ENCODE measurements at regions not wholly inside any gene's neighbourhood (a gene's known extent, or its start where the extent isn't known, plus 50 kb on each side); places are given as distances from the start of the nearest gene placed in this dataset.

DNA sequence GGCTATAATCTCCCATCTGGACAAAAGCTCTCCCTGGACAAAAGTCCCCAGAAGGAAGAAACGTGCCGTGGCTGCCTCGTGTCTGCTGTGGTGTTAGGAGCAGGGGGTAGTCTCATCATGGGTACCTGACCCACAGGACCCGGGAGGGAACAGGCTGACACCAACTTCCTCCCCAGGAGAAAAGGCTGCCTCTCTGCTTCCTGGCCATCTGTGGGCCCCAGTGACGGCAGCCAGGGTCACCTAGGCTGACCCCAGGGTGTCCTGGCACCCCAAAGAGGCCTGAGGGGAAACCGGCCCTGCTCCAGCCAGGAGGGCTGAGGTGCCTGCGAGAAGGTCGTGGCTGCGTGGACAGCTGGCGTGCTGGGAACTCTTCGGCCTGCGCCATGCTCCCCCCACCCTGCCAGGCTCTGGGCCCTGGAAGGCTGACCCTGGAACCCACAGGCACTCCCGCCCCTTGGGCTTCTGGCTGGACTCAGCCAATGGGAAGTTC is 133.9 kb downstream of the RFLNA start:
- no peak for DNase-seq (ENCODE audit: low spot score)

DNA sequence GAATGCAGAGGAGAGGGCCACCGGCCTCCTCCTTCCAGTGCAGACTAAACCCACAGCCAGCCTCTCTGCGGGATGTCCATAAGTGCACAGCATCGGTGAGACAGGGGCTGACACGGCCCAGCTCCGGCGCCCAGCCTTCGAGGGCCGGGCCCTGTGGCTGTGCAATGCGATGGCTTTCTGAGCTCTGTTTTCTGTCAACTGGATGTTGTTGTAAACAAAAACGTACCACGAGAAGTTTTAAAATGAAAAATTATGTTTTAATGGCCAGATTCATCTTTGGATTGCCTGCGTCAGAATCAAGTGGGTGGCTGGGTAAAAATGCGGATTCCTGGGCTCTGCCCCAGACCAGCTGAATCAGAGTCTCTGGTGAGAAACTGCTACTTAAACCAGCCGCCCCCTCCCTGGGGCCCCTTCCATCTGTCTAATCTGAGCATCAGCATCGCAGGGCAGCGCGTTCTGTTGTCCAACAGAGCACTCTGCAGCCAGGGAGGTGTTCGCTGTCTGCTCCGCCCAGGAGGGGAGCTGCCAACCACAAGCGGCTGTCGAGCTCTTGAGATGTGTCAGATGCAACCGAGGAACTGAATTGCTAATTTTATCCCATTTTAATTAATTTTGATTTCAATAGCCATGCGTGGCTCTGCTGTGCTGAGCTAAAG is 133.4 kb downstream of the RFLNA start:
- DNase-seq (ENCODE audit: low spot score), result peak; percentile 56

DNA sequence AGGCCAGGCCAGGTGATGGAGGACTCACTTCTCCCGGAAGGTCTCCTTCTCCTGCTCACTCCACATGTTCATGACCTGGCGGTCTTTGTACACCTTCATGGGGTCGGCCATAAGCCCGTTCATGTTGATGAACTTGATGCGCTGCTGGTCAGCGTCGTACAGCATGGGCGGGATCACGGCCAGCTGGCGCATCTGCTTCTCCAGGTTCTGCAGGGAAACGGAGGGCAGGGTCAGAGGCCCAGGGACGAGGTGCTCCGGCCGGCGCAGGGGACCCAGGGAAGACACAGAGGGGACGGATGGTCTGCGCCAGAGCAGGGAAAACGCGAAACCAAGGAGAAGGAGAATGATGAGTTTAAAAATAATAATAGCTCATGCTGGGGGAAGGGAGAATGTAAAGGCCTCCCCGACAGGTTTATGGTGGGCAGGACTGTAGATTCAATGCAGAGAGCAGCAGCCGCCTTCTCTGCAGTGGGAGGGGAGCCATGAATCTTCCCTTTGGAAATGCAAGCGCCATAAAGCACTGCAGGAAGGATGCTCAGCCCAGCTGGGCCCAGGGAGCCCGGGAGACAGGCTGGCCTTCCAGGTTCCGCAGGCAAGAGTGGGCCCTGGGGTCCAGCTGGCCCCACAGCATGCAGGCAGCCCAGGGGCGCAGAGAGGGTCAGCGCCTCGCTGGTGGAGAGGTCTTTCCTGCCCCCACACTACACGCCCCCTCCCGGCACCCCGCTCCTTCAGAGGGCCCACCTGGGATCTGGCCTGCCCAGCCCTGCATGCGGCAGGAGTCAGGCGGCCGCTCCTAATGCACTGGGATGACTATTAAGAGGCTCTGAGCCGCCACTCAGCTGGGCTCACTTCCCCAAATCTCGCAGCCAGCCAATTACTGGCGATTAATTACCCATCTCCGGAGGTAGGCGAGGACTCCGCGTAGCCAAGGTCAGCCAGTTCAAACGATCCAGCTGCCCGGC is 132.0 kb downstream of the RFLNA start:
- no peak for DNase-seq (ENCODE audit: low spot score)

DNA sequence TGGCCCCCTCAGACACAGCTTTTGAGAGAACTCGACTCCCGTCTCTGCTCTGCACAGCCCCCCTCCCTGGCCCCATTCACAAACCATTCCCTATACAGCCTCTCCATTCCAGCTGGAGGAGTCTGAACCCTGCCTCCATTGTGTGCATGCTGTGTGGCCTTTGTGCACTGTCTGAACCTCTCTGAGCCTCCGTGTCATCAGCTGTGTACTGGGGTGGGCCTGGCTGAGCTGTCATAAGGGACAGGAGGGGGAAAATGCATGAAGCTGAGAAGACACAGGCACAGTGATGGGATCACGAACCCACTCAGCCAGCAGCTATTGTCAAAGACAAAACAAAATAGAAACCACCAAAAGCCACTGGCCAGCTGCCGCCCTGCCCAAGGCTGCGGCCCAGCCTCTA is 130.8 kb downstream of the RFLNA start:
- DNase-seq (ENCODE audit: low spot score), result no peak

DNA sequence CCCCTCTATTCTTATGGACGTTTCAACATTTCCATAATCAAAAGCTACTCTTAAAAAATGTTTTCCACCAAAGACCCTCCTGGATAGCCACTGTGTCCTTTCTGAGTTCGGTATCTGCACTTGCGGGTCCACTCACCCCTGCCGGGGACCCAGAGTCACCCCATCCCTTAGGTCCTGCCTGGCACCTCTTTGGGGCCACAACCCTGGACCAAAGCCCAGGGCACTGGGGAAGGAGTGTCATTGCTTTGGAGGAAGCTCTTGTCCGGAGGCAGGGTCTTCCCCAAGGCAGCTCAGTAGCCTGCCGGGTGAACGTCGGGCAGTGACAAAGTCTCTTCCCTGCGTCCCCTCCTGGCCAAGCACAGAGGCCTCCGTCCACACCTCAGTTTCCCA is 129.6 kb downstream of the RFLNA start:
- DNase-seq (ENCODE audit: low spot score), result no peak

DNA sequence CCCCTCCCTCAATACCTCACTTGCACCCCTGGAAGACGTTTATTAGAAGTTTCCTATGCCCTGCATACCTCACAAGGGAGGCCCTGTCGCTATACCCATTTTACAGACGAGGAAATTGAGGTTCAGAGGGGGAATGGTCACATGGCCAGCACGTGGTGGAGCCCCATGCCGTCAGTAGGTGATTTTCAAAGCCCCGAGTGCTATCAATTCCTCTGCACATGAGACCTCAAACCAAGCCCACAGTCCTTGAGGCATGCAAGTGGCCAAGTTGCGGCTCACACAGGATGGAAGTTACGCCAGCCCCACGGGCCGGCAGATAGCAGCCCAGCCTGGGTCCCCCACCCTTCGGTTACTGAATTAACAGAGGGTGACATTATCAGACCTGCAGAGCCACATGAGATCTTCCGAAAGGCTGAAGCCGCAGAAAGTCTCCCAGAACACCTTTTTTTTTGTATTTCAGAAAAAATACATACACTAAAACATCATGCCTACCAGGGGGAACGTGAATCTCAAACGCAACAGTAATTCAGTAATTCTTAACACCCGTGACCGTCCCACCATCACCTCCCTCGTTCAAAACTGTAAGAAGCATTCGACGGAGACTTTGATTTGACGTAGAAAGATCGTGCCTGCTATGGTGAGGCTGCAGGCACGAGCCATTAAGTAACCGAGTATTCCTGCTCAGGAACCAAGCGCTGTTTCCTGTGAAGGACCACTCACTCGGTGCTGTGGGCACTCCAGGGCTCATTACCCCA is 129.0 kb downstream of the RFLNA start:
- DNase-seq (ENCODE audit: low spot score), result no peak

DNA sequence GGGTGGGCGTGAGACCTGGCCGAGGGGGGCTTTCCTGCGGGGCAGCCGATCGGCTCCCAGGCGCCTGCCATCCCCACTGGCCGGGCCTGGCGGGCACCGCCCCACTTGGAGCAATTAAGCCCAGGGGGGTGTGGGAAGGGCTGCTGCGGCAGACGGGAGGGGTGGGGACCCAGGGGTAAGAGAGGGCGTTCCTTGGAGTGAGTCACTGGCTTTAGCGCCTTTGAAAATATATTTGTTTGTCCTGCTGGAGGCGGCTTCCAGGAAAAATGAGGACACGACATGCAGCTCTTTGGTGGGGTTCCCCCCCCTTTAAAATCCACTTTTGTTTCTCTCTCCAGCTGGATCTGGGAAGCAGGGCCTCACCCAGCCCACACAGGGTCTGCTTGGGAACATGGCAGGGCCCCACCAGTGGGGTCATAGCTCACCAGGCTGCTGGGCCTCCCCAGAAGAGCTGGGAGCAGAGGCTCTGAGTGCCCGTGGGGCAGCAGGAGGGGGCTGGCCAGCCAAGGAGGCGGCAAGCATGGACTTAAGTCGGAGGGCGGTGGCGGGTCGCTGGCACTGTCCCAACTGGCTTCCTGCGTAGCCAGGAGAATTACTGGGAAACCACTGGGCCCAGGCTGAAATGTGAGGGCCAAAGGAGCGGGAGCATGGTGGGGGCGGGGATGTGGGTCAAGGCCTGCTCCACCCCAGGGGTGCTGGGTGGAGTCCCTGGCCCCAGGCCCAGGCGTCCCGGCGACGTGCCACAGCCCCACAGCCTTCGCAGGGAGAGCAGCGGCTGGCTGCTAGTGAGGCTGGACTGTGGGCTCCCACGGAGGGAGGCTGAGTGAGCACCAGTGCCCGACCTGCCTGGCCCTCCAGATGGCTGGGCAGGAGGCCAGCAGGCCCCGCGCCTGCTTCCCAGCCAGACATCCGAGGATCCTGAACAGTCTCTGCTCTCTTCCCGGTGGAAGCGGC is 128.0 kb downstream of the RFLNA start:
- DNase-seq (ENCODE audit: low spot score), result peak; percentile 96

DNA sequence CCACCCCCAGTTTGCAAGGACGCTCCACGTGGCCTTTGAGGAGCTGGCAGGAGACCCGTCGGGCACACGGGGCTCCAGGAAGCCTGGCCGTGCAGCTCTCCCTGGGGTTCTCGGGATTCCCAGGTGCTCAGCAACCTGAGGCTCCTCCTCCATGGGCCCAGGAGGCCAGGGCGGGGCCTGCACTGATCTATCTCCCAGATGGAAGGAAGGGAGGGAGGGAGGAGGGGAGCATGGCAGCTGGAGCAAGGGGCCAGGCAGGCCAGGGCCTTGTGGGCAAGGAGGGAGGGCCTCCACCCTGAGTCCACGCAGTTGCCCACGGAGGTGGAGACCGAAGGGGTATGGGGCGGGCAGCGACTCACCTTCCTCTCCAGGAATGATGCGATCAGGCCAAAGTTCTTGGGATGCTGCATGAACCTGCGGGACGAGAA is 127.3 kb downstream of the RFLNA start:
- peak; percentile 24 for DNase-seq (ENCODE audit: low spot score)

DNA sequence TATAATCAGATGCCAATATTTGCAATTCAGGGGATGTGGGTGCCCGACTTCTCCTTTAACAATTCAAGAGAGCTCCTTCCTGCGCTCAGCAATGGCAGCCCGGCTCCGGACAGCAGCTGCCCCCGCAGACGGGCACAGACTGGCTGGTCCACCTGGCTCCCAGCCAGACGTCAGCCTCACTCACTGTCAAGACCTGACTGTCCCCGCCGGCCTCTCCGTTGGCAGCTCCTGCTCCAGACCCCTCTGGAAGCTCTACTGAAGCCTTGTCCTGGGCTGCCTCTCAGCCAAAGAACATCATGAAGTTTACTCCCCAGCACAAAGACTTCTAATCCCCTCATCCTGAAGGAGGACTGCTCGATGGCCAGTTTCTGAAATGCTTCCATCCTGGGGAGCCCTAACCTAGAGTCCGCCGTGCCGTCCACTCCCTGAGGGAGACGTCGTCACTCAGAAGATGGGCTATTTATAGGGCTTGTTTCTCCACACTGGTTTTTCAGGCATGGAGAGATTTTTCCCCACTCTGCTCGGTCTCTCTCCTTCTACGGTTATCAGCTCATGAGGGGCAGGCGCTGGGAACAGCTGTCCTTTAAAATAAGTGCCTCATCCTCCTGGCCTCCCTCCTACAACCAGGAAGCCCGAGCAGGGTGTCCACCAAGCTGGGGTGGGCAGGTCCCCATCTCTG is 126.2 kb downstream of the RFLNA start:
- no peak for DNase-seq (ENCODE audit: low spot score)

DNA sequence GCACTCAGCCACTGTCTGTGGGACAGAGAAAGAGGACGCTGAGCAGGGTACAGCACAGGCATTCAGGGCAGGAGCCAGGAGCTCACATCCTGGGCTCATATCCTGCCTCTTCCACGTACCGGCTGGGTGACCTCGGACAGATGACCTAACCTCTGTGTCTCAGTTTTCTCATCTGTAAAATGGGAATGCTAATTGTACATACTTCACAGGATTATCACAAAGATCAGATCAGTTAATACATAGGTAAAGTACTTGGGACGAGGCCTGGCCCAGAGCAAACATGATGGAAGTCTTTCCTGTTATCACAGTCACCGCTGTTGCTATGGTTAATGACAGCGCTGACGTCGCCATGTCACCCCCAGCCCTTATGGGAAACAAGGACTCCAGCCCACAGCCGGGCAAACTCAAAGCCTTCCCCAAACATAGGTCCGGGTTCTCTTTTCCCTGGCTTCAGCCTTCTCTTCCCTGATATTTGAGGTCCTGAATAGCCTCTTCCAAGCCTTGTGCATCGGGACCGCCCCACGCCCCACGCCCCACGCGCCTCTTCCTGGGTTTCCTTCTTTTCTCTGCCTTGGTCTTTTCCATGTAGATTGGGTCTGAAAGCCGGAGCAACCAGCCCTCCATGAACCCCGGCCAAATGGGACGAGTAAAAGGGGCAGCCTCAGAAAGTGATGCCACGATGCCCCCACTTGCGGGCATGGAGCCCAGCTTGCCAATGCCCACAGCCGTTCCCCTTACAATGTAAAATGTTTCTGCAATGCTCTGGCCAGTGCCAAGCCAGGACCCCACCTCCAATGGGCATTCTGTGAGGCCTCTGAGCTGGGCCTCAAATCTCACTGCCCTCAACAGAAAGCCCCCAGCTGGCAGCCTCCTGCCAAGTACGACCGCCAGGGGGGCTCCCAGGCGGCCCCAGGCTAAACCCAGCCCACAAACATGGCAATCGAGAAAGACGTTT is 125.4 kb downstream of the RFLNA start:
- no peak for DNase-seq (ENCODE audit: low spot score)

DNA sequence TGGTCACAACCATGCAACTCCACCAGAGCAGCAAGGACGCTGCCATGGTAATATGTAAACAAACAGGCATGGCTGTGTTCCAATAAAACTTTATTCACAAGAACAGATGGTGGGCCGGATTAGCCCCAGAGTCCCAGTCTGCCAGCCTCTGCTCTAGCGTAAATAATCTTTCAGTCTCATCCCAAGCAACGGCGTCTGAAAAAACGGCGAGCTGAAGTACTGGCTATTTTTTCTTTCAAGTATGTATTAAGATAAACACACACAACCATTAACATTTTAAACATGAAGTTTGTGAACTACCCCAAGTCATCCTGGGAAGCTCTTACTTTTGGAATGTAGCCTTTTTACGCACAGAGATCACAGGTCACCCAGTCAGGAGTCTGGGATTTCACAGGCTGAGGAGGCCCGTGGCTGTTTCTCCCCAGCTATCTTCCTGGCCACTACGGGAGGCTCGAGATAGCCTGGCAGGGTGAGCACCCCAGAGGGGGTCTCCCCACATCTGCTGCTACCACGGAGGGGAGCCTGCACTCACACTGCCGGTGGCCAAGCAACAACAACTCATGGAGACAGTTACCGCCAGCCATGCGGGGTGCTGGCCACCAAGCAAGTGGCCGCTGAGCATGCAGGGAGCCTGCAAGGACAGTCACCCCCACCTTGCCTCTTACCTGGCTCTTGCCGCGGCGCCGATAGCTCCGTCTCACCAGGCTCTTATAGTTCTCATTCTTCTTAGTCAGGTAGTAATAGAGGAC is 124.6 kb downstream of the RFLNA start:
- no peak for DNase-seq (ENCODE audit: low spot score)

DNA sequence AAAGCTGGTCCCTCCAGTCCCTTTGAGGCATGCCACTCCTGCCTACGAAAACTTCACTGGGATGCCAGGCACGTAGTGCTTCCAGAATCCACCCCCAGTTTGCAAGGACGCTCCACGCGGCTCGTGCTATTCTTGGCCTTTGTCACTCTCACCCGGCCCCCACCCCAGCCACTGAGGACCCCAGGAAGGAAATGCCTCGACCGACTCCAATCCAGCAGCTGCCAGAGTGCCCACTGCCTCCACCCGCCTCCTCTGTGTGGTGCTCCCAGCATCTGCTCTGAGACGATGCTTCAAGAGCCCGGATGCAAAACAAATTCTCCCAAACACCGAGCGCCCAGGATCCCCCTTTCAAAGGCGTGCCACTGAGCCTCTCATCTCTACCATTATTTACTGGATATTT is 123.9 kb downstream of the RFLNA start:
- DNase-seq (ENCODE audit: low spot score), result no peak

DNA sequence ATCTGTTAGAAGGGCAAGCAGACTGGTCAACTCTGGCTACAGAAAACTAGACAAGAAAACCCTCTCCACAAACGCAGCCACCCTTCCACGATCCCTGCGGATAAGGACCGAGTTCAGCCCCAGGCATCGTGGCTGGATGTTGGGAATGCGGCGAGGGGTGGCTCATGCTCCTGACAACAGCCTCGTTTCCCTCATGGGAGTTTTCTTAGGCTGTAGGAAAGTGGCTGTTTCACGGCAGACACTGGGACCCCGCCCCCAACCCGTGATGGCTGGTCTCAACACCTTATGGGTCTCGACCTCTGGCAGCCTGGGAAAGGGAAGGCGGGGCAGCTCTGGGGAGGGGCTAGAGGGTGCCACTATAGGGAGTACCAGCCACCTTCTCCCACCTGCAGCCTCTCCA is 123.3 kb downstream of the RFLNA start:
- no peak for DNase-seq (ENCODE audit: low spot score)

DNA sequence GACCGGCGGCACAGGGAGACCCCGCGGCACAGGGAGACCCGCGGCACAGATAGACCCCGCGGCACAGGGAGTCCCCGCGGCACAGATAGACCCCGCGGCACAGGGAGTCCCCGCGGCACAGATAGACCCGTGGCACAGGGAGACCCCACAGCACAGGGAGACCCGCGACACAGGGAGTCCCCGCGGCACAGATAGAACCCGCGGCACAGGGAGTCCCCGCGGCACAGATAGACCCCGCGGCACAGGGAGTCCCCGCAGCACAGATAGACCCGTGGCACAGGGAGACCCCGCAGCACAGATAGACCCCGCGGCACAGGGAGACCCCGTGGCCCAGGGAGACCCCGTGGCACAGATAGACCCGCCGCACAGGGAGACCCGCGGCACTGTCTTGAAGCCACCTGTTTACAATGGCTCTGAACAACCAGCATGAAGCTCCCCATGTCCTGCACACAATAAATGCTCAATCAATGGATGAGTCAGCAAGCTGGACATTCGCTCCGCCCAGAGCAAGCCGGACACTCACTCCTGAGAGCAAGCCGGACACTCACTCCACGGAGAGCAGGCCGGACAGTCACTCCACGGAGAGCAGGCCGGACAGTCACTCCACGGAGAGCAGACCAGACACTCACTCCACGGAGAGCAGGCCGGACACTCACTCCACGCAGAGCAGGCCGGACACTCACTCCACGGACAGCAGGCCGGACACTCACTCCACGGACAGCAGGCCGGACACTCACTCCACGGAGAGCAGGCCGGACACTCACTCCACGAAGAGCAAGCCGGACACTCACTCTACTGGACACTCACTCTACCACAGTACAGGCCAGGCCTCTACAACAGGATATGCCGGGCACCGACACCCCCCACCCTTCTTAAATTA is 121.9 kb downstream of the RFLNA start:
- DNase-seq (ENCODE audit: low spot score), result no peak

DNA sequence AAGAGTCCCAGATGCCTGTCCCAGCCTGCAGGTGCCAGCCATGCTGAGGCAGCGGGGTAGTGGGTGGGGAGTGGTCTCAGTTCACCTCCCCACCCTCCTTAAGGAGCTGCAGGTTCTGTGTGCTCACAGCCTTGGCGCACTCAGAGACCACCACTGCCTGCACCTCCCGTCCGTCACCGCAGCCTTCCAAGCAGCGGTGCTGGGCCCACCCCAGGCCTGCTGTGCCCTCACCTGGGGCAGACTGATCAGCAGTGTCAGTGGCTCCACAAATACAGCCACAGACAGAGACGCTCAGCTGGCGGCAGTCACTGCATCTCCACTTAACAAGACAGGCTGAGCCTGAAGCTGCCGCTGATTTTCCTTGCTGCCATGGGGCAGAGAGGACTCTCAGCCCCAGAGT is 120.2 kb downstream of the RFLNA start:
- no peak for DNase-seq (ENCODE audit: low spot score)

DNA sequence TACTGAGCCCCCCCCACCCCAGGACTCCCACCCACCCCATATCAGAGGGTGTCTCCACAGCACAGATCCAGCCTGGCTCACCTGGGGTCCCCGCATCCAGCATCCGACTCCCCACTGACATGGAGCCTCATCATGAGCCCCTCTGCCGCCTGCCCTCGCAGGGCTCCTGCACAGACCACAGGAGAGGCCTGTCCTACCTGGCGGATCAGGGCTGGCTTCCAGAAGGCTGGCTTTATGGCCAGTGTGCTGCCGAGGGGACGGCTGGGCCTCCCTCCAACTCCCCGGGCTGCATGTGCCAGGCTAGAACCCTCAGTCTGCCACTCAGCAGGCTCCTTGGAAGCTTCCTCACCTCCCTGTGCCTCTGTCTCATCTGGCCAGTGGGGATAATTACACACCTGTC is 119.0 kb downstream of the RFLNA start:
- no peak for DNase-seq (ENCODE audit: low spot score)

DNA sequence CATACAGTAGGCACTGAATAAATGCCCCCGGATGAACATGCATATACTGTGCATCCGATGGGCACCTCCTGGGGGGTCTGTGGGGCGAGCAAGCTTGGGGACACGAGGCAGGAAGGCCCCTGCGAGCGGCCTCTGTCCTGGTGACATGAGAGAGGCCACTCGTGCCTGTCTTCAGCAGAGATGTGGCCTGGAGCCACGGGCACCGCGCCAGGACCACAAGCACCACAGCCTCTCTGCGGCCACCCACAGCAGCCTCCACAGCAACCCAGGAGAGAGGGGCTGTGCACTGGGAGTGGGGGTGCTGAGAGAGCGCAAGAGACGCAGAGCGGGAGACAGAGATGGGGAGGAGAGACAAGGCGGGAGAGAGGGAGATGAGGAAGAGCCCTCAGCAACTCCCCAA is 118.5 kb downstream of the RFLNA start:
- no peak for DNase-seq (ENCODE audit: low spot score)

DNA sequence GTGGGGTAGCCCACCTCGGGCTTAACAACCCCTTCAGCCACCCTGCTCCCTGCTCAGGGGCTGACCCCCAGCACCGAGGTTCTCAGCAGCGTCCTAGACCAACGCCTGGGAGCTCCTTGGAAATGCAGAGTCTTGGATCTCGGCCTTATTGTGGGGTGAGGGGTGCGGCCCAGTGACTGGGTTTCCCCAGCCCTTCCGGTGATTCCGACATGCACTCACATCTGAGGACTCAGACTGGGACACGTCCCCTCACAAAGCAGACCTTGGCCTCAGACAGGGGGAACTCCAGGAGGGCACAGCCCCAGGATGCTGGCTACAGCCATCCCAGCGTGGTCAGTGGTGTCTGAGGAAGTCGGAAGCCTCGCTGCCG is 117.7 kb downstream of the RFLNA start:
- peak; percentile 55 for DNase-seq (ENCODE audit: low spot score)

Data from AG20443 (cell line).